Fibroblast of skin of right biceps (primary cell): ENCODE measurements at regions not wholly inside any gene's neighbourhood (a gene's known extent, or its start where the extent isn't known, plus 50 kb on each side); places are given as distances from the start of the nearest gene placed in this dataset.
"Not testable (repeated sequence)": the region's sequence is repeated elsewhere in the genome, so short reads cannot be mapped to it uniquely, and the experiment has no call there.

Source experiments
- DNase-seq: peaks from one replicate; pipeline ENCODE4 v3.0.0-alpha.2; 2013

GRCh38 chr3:115397433-115397832 lies 225.9 kb upstream of the GAP43 start:
- peak; percentile 72 for DNase-seq

- no peak for DNase-seq
Observed at GRCh38 chr3:115398506-115398905, 224.8 kb upstream of the GAP43 start.

GRCh38 chr3:115399750-115400149 lies 223.6 kb upstream of the GAP43 start:
- DNase-seq, result no peak

GRCh38 chr3:115401298-115401697 lies 222.0 kb upstream of the GAP43 start:
- peak; percentile 89 for DNase-seq

DNA sequence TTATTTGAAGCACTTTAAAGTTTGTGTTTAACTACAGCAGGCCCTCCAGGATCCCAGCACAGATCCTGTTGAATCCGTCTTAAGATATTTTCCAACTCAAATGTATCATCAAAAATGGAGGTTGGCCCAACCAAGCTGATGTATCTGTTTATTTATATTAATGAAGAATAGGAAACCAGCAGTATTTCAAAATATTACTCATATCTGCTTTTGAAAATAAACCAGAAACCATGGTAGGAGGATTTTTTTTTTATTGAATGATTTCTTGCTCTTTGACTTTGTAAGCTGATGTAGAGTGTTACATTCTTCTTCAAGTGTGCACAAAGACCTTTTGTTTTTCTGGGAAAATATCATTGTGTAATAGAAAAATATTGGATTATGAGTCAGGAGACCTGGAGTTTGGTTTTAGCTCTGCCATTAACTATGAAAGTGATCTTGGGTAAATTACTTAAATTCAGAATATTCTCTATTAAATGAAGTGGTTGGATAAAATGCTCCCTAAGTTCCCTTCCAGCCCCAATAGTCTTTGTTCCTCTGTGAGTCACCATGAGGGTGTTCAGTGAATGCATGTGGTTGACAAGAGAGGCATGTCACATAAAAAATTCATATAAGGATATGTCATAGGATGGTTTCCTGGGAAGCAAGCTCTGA lies 221.3 kb upstream of the GAP43 start:
- peak; percentile 94 for DNase-seq

GRCh38 chr3:115402651-115403050 lies 220.7 kb upstream of the GAP43 start:
- DNase-seq, result peak; percentile 47

DNA sequence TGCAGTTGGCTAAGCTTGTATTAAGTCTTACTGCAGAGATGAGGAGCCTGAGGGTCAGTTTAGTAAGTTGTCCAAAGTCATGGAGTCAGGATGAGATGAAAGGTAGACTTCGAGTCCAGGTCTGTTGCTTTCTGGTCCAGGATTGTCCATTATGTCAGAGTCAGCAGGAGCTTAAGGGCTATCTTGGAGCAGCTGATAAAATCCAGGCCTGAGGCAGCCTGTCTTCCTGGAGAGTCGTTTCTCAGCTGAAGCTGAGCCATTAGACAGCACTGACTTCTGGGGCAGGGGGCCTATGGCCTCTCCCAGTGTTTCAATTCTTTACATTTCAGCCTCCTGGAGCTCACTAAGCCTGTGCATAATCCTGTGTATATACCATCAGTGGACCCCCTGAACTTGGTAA lies 219.5 kb upstream of the GAP43 start:
- no peak for DNase-seq

GRCh38 chr3:115409596-115409995 lies 213.7 kb upstream of the GAP43 start:
- no peak for DNase-seq

GRCh38 chr3:115414610-115415009 lies 208.7 kb upstream of the GAP43 start:
- not testable (repeated sequence) for DNase-seq

GRCh38 chr3:115415246-115415996 lies 207.9 kb upstream of the GAP43 start:
- DNase-seq, result no peak

GRCh38 chr3:115418583-115418982 lies 204.7 kb upstream of the GAP43 start:
- no peak for DNase-seq

GRCh38 chr3:115420086-115420485 lies 203.2 kb upstream of the GAP43 start:
- DNase-seq, result no peak

- DNase-seq, result peak; percentile 12
Observed at GRCh38 chr3:115423170-115423569, 200.1 kb upstream of the GAP43 start.

DNA sequence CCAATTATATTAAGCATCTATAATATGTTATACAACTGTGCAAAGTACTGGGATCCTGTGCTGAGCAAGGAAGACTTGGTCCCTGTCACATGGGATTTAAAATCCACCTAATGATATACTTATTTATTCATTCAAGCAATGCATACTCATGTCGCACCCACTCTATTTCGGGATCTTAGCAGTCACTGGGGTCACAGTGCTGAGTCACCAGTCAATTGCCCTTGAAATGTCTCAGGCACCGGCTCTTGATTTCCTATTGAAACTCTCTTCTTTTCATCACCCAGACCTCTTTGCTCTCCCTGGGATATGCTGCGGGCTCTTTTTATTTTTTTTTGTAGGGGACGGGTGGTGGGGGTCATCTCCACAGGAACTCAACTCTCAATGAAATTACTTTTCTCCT lies 194.5 kb upstream of the GAP43 start:
- peak; percentile 12 for DNase-seq

GRCh38 chr3:115436767-115437301 lies 186.5 kb upstream of the GAP43 start:
- peak; percentile 97 for DNase-seq

- no peak for DNase-seq
Observed at GRCh38 chr3:115438799-115439198, 184.5 kb upstream of the GAP43 start.

DNA sequence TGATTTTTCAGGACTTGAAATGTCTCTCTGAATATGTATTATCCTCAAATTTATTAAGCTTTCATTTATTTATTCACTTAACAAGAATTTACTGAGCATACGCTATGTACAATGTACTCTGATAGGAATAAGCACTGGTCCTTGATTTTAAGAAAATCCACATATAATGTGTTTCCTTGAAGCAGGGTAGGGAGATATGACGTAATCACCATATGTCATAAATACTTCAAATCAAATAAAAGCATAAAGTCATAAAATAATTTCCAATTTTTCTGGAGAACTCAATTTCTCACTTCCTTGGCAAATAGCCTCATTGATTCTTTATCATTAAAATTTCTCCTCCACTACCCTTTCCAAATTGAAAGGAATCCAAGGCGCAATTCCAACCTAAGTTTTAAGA lies 177.8 kb upstream of the GAP43 start:
- DNase-seq, result no peak

DNA sequence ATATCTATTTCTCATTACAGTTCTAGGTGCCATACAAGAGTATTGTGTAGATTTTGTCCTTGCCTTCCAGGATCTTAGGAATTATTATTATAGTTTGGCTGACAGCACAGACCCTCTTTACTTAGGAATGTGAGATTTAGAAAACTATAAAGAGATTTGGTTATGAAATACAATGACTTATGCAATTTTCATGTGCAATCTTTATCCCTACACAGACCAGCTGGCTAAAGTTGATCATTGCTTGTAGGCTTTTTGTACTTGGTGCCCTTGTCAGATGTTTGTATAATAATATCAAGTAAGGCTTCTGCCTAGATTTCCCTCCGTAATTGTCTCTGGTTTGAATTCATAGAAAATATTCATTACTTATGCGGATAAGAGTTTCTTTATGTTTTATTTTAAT lies 174.5 kb upstream of the GAP43 start:
- DNase-seq, result no peak

DNA sequence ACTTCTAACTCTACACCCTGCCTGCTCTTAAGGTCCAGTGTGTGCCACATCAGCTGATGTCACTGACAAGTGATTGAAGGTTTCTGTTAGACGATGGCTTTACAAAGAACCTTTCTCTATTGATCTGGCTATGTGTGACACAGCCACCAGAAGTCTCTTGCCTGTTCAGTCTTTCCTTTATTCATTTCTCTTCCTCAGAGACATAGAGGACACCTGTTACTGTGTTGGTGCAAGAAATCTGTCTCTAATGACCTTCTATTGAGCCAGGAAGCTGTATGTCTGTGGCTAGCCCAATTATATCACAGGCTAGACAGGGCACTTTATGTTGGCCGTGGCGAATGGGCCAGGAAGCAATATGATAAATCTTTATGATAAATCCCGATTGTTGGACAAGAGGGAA lies 173.3 kb upstream of the GAP43 start:
- no peak for DNase-seq

GRCh38 chr3:115464036-115464435 lies 159.3 kb upstream of the GAP43 start:
- DNase-seq, result no peak

DNA sequence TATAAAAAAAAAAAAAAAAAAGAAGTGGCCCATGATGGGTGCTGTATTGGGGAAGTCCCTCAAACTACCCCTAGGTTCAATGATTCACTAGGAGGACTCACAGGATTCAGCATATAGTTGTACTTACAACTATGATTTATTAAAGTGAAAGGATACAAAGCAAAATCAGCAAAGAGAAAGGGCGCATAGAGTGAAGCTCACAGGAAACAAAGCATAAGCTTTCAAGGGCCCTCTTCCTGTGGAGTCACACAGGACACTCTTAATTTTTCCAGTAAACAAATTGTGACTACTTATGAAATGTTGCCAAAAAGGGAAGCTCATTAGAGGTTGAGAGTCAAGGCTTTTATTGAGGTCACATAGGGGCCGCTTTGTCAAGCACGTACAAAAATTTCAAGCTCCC lies 153.7 kb upstream of the GAP43 start:
- no peak for DNase-seq

- no peak for DNase-seq
Observed at GRCh38 chr3:115470254-115470653, 153.1 kb upstream of the GAP43 start.

DNA sequence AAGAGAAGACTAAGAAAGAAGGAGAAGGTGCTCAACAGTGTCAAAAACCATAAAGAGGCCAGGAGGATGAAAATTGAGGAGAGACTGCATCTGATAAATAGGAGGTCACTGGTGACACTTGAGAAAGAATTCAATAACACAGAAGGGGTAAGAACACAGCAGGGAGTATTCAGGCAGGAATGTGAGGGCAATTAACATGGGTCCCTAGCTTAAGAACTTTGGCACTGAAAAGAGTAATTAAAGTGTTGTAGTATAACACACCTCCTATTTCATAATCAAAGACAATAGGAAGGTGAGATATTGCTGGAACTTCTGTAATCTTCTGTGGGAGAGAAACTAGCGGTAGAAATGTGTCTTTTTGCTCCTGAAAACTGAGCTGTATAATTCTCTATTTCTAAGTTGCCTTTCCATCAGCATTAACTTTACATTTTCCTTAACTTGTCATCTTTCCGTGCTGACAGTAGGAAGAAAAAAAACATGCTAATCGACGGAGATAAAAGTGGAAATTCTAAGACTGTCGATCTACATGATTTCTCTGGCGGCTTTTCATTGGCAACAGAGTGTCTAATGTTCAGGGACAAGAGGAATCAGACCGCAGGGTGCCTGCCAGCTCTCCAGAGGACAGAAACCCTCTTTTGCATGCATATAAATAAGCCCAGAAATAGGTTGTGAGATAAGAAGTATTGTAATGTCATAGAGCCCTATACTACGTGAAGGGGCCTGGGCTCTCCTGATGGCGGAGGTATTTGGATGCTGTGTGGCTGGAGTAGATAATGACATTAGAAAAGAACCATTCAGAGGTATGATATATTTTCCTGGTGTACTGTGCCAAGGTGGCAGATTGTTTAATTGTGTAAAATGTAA lies 147.9 kb upstream of the GAP43 start:
- DNase-seq, result no peak
